ENCODE measurements at regions not wholly inside any gene's neighbourhood (a gene's known extent, or its start where the extent isn't known, plus 50 kb on each side); places are given as distances from the start of the nearest gene placed in this dataset.

DNA sequence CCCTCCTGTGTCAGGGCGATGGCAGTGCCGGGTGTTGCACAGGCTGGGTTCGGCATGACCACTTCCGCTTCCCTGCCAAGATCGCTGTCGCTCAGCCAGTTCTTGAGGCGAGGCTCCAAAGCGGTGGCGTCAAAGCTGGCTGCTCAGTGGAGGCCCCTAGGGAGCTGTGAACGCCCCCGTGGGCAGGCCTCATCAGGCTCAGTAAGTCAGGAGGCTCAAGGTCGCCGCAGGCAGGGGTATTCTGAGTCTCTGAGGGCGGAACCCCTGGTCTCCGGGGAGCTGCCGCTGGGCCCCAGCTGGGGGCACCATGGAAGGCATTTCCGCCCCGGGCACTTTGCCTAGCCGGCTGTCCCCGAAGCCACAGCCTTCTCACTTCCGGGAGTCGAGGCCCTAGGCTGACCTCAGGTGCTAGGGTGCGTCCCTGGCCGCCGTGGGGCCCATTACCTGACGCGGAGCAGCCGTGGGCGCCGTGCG, 210.4 kb downstream of the SOCS6 start:
- TF ChIP-seq, protein P1, sequence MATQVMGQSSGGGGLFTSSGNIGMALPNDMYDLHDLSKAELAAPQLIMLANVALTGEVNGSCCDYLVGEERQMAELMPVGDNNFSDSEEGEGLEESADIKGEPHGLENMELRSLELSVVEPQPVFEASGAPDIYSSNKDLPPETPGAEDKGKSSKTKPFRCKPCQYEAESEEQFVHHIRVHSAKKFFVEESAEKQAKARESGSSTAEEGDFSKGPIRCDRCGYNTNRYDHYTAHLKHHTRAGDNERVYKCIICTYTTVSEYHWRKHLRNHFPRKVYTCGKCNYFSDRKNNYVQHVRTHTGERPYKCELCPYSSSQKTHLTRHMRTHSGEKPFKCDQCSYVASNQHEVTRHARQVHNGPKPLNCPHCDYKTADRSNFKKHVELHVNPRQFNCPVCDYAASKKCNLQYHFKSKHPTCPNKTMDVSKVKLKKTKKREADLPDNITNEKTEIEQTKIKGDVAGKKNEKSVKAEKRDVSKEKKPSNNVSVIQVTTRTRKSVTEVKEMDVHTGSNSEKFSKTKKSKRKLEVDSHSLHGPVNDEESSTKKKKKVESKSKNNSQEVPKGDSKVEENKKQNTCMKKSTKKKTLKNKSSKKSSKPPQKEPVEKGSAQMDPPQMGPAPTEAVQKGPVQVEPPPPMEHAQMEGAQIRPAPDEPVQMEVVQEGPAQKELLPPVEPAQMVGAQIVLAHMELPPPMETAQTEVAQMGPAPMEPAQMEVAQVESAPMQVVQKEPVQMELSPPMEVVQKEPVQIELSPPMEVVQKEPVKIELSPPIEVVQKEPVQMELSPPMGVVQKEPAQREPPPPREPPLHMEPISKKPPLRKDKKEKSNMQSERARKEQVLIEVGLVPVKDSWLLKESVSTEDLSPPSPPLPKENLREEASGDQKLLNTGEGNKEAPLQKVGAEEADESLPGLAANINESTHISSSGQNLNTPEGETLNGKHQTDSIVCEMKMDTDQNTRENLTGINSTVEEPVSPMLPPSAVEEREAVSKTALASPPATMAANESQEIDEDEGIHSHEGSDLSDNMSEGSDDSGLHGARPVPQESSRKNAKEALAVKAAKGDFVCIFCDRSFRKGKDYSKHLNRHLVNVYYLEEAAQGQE (IDR thresholded peaks at IDR 0.05; ENCODE audit: insufficient read depth in 1 of 2, low read depth in 2 of 2, low read length in 2 of 2), result no peak
- TF ChIP-seq SIN3A (IDR thresholded peaks at IDR 0.05; ENCODE audit: borderline replicate concordance, insufficient read depth, low read length) (no peak), TAF1 (IDR thresholded peaks at IDR 0.05; ENCODE audit: borderline replicate concordance, insufficient read depth, low read length) (no peak), POLR2AphosphoS5 (IDR thresholded peaks at IDR 0.05; ENCODE audit: low read depth, low read length) (no peak), FOXP2 (optimal IDR thresholded peaks at IDR 0.05; ENCODE audit: borderline replicate concordance, extremely low read depth, extremely low read length, insufficient read depth) (no peak)

DNA sequence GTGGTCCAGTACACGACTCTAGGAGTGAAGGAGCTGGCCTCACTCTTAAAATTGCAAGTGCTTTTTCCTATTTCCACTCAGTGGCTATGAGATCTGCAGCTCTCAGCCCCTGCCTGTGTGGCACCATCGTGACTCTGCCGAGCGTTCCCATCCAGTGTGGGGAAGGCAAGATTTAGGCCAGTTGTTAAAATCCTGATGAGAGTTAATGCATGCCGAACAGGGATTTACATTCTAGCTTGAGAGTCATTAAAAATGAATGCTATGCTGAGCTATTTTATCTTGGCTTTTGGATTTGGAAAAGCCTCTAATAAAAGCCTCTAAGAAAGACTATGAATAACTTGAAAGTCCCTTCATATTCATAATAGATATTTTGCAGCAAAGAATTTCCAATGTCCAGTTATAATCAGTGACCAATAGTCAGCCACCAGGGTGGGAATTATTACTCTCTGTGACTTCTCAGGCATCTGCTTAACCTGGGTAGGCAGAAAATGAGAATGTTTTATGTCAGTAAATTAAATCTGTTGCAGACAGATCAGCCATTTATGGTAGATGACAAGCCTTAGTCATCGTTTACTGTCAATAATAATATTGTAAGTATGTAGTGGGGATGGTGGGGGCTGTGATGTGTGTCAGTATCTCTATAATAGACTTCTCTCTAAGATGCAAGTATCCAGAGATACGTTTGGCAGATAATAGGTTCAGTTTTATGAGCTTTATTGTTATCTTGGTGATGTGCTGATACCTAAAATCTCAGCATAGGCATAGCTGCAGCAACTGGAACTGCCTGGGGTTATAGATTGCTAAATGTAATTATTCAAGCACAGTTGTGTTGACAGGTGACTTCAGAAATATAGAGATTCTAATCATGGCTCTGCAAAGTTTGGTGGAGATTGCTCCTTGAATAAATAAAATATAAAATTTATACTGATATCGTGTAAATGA, 207.8 kb downstream of the SOCS6 start:
- TF ChIP-seq POLR2AphosphoS5 (IDR thresholded peaks at IDR 0.05; ENCODE audit: low read depth, low read length) (no peak), FOXP2 (optimal IDR thresholded peaks at IDR 0.05; ENCODE audit: borderline replicate concordance, extremely low read depth, extremely low read length, insufficient read depth) (no peak), TAF1 (IDR thresholded peaks at IDR 0.05; ENCODE audit: borderline replicate concordance, insufficient read depth, low read length) (no peak), SIN3A (IDR thresholded peaks at IDR 0.05; ENCODE audit: borderline replicate concordance, insufficient read depth, low read length) (no peak)
- TF ChIP-seq, protein P1 (IDR thresholded peaks at IDR 0.05; ENCODE audit: insufficient read depth in 1 of 2, low read depth in 2 of 2, low read length in 2 of 2), result no peak

DNA sequence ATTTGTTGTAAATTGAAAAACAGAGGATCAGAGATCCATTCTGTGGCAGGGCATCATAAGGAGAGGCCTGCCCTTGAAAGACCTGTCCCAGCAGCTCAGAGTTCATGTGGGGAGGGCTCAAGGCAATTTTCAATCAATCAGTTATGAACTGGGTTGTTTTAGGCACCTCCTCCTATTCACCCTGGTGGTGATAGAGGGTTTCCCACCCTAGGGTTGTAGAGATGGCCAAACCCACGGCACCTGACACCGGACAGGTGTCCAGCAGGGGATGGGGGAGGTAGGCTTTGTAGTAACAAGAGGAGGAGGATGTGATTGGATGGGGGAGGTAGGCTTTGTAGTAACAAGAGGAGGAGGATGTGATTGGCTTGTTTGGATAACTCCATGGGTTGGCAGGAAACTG, 205.7 kb downstream of the SOCS6 start:
- TF ChIP-seq FOXP2 (optimal IDR thresholded peaks at IDR 0.05; ENCODE audit: borderline replicate concordance, extremely low read depth, extremely low read length, insufficient read depth), result no peak
- TF ChIP-seq, protein P1 (IDR thresholded peaks at IDR 0.05; ENCODE audit: insufficient read depth in 1 of 2, low read depth in 2 of 2, low read length in 2 of 2), result no peak
- no peak for TF ChIP-seq TAF1 (IDR thresholded peaks at IDR 0.05; ENCODE audit: borderline replicate concordance, insufficient read depth, low read length)
- TF ChIP-seq SIN3A (IDR thresholded peaks at IDR 0.05; ENCODE audit: borderline replicate concordance, insufficient read depth, low read length), result no peak
- TF ChIP-seq POLR2AphosphoS5 (IDR thresholded peaks at IDR 0.05; ENCODE audit: low read depth, low read length), result no peak

DNA sequence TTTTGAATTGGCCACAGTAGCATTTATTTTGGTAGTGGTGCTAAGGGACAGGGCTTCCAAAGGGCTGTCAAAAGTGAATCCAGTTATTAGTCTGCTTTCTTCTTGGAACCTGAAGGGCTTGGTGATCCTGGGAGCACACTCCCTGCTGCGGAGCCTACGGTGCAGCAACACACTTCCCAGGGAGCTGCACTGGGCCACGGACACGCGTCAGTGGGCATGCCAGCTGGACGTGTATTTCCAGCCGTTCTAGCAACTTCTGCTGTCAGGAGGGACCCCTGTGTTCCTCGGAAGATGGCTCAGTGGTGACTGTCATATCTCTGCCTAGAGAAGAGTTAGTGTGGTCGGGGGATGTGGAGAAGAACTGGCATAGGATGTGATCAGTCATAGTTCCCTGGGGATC, 204.6 kb downstream of the SOCS6 start:
- TF ChIP-seq POLR2AphosphoS5 (IDR thresholded peaks at IDR 0.05; ENCODE audit: low read depth, low read length), result no peak

DNA sequence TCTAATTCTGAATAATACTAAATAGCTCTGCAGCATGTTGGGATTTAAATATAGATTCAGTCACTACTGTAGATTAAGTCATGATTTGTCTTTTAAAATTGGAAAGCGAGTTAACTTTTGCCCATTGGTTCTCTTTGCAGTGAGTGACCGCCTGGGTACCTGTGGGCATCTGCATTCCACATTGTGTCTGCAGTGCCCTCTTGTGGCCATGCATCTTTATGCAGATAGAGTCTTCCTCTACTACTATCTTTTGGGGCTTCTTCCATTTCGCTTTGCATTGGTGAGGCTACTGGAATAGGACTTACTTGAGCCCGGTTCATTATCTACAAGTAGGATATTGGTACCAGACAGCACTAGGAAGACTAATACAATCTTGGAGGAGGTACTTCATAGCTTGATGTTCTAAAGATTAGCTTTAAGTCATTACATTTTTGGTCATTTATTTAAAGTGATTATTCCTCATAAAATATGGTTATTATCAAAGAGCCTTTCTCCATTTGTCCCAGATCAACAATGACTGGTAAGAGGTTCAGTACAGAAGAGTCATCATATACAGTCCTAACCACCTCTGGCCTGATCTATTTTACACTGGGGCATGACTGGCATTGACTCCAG, 203.0 kb downstream of the SOCS6 start:
- TF ChIP-seq, protein P1 (IDR thresholded peaks at IDR 0.05; ENCODE audit: insufficient read depth in 1 of 2, low read depth in 2 of 2, low read length in 2 of 2), result no peak
- no peak for TF ChIP-seq SIN3A (IDR thresholded peaks at IDR 0.05; ENCODE audit: borderline replicate concordance, insufficient read depth, low read length)
- no peak for TF ChIP-seq FOXP2 (optimal IDR thresholded peaks at IDR 0.05; ENCODE audit: borderline replicate concordance, extremely low read depth, extremely low read length, insufficient read depth)
- TF ChIP-seq POLR2AphosphoS5 (IDR thresholded peaks at IDR 0.05; ENCODE audit: low read depth, low read length), result no peak
- TF ChIP-seq TAF1 (IDR thresholded peaks at IDR 0.05; ENCODE audit: borderline replicate concordance, insufficient read depth, low read length), result no peak

Data from PFSK-1 (cell line).